NCI-H146 treated with DMSO at 0.1 percent for 48 hours (cell line): ENCODE measurements at regions not wholly inside any gene's neighbourhood (a gene's known extent, or its start where the extent isn't known, plus 50 kb on each side); places are given as distances from the start of the nearest gene placed in this dataset.
"Not testable (repeated sequence)": the region's sequence is repeated elsewhere in the genome, so short reads cannot be mapped to it uniquely, and the experiment has no call there.

ENCODE experiments used
- DNase-seq: peaks from one replicate; lab custom pipeline; 2025; ENCODE audit not compliant: unreplicated experiment; lab: John Stamatoyannopoulos, UW

- no peak for DNase-seq
Measured at GRCh38 chr1:221241157-221241556, 361.9 kb downstream of the HLX start.

- no peak for DNase-seq
Measured at GRCh38 chr1:221241592-221241991, 362.3 kb downstream of the HLX start.

- DNase-seq: no peak
Measured at GRCh38 chr1:221246067-221246466, 366.8 kb downstream of the HLX start.

GRCh38 chr1:221246628-221247415, 367.6 kb downstream of the HLX start:
- no peak for DNase-seq

GRCh38 chr1:221251580-221251979, 372.3 kb downstream of the HLX start:
- no peak for DNase-seq

- no peak for DNase-seq
Measured at GRCh38 chr1:221254813-221255212, 375.6 kb downstream of the HLX start.

GRCh38 chr1:221256773-221257172, 377.5 kb downstream of the HLX start:
- DNase-seq: no peak

GRCh38 chr1:221257548-221257947, 378.3 kb downstream of the HLX start:
- not testable (repeated sequence) for DNase-seq

GRCh38 chr1:221262677-221263076, 383.4 kb downstream of the HLX start:
- DNase-seq: not testable (repeated sequence)

GRCh38 chr1:221263831-221264767, 384.9 kb downstream of the HLX start:
- DNase-seq: peak; percentile 75

GRCh38 chr1:221264848-221265247, 385.6 kb downstream of the HLX start:
- DNase-seq: no peak

GRCh38 chr1:221268295-221268694, 389.1 kb downstream of the HLX start:
- no peak for DNase-seq

GRCh38 chr1:221271701-221272100, 392.5 kb downstream of the HLX start:
- no peak for DNase-seq

- DNase-seq: no peak
Measured at GRCh38 chr1:221272940-221273339, 393.7 kb downstream of the HLX start.

- peak; percentile 99 for DNase-seq
Measured at GRCh38 chr1:221274373-221274772, 395.1 kb downstream of the HLX start.

GRCh38 chr1:221276896-221277409, 397.7 kb downstream of the HLX start:
- DNase-seq: no peak

- no peak for DNase-seq
Measured at GRCh38 chr1:221279146-221279545, 399.9 kb downstream of the HLX start.

GRCh38 chr1:221283532-221283931, 404.3 kb downstream of the HLX start:
- no peak for DNase-seq

GRCh38 chr1:221284028-221284427, 404.8 kb downstream of the HLX start:
- peak; percentile 64 for DNase-seq

GRCh38 chr1:221284991-221285390, 405.7 kb downstream of the HLX start:
- not testable (repeated sequence) for DNase-seq

GRCh38 chr1:221285458-221286210, 406.4 kb downstream of the HLX start:
- DNase-seq: not testable (repeated sequence)
